Motor neuron (in vitro differentiated cells): ENCODE measurements at regions not wholly inside any gene's neighbourhood (a gene's known extent, or its start where the extent isn't known, plus 50 kb on each side); places are given as distances from the start of the nearest gene placed in this dataset.

Experiments
- ATAC-seq, 8 experiments: fragments of 200-7000 bp; cut with Tn5 transposase; replicated peaks in 6 of 8; 2 replicates each; pipeline ENCODE4 v1.8.0; 2021; ENCODE audit warnings: mild to moderate bottlenecking in 8 of 8, moderate library complexity in 8 of 8
- H3K27ac ChIP-seq, 2 donors: fragments of 250-450 bp; sonication (Bioruptor Pico); 2 replicates each; pipeline ENCODE4 v1.9.0; 2021; ENCODE audit warnings: antibody characterized with exemption in 2 of 2, mild to moderate bottlenecking in 2 of 2, moderate library complexity in 1 of 2
- H3K4me1 ChIP-seq, 2 donors: fragments of 250-450 bp; sonication (Bioruptor Pico); replicated peaks in 1 of 2; 2 replicates each; pipeline ENCODE4 v1.6.1; 2021; ENCODE audit warnings: antibody characterized with exemption in 2 of 2, mild to moderate bottlenecking in 2 of 2, moderate library complexity in 1 of 2
- H3K4me3 ChIP-seq, 5 donors: fragments of 250-450 bp; sonication (Bioruptor Pico); 2 replicates each; pipeline ENCODE4 v1.9.0; 2021; ENCODE audit warnings: antibody characterized with exemption in 5 of 5, mild to moderate bottlenecking in 5 of 5, moderate library complexity in 4 of 5
- WGBS, 10 experiments: fragments of 450-650 bp; shearing (Covaris generic); methylation state at CpG; one replicate each; pipeline ENCODE4 v1.0.0; 2022; 5-methylcytosine and 5-hydroxymethylcytosine counted together
- in situ Hi-C, 9 experiments: fragments of 400-800 bp; cut with MboI; loops; one replicate each; pipeline ENCODE4 v1.15.0; 2021; ENCODE audit warnings: low sequenced_read_pairs in 9 of 9, low pct_unique_long_range_greater_than_20kb in 2 of 9; ENCODE audit not compliant: unreplicated experiment in 9 of 9

DNA sequence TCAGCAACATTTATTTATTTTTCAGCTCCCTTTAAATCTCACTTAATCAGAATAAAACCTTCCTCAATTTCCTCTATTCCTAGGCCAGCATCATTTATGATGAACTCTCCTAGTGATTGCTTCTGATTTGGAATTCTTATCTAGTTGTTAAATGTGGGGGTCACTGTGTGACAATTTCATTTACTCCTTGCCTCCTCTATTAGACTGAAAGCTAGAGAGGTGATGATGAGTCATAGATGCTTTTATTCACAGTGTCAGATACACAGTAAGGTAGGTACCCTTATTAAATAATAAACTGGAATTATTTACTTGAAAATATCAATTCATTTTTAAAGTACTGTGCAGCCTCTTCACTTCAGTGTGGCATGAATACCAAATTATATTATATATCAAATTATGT is 960.6 kb downstream of the MAT2B start:
- in situ Hi-C loops = no loop called here
- Histone ChIP-seq H3K4me1 (peaks cover 4 to 10% of the 10 kb centered on the region in 2 donors), H3K4me3 (no peak overlapping the region), H3K27ac (no peak overlapping the region)
- ATAC-seq = peak in 5 of 8 experiments; percentile 45 to 81 (median 70)

GRCh38 chr5:164470312-164470711 is 964.9 kb downstream of the MAT2B start:
- H3K4me1 ChIP-seq = peaks cover 4 to 10% of the 10 kb centered on the region in 2 donors
- 0 to 86% (median 50%) methylated on average over 1 of the region's 1 CpG; no CpG with 5 or more reads in 3 of the 10 experiments for WGBS, 10 experiments
- no peak overlapping the region for H3K27ac ChIP-seq
- no peak overlapping the region for H3K4me3 ChIP-seq
- in situ Hi-C loops = no loop called here
- peak in 5 of 8 experiments; percentile 16 to 65 (median 53) for ATAC-seq

DNA sequence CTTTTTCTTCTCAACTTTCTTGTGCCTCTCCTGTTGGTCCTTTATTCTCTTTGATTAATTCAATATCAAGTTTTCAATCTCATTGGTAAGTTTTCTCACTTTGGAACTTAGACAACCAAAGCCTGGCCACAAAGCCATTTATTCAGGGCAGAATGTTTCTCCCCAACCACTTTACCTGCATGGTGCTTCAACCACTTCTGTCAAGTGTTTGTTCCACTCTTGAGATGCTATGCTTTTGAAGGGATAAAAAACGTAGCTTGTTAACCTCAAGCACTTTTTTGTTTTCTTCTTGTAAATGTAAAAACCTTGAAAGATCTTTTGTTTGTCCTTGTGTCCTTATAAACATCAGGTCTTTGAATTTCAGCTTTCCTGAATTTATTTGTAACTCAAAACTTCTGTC is 966.7 kb downstream of the MAT2B start:
- Histone ChIP-seq H3K27ac (no peak overlapping the region), H3K4me3 (no peak overlapping the region), H3K4me1 (peaks cover 4 to 10% of the 10 kb centered on the region in 2 donors)
- in situ Hi-C loops = no loop called here
- no peak for ATAC-seq
- WGBS, 10 experiments = 0 to 88% (median 37%) methylated on average over 1 of the region's 1 CpG; no CpG with 5 or more reads in 2 of the 10 experiments

GRCh38 chr5:164475339-164475977 is 970.0 kb downstream of the MAT2B start:
- Histone ChIP-seq H3K4me3 (no peak overlapping the region), H3K27ac (no peak overlapping the region), H3K4me1 (peaks cover 0 to 5% of the 10 kb centered on the region in 2 donors)
- in situ Hi-C loops = loop anchor here in 2 of 9 experiments (25.0 kb wide), 2 partner anchors 438 to 463 kb away; no protein-coding TSS in a partner anchor
- 3 to 100% (median 83%) methylated on average over 2 to 3 of the region's 3 CpGs for WGBS, 10 experiments
- peak in 1 of 8 experiments; percentile 26 for ATAC-seq

DNA sequence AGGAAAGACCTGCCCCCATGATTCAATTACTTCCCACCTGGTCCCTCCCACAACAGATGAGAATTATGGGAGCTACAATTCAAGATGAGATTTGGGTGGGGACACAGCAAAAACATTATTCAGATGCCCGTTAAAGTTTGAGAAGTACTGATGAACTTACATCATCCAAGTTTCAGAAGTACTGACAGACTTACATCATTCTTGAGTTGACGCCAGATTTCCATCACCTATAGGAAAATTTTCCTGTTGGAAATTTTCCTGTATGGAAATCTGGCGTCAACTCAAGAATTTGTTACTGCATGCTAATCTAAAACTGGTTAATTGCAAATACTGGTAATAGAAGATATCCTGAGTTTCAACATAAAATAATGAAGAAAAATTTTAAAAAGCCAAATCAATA is 975.9 kb downstream of the MAT2B start:
- in situ Hi-C loops = loop anchor here in 2 of 9 experiments (25.0 kb wide), 2 partner anchors 444 to 469 kb away; no protein-coding TSS in a partner anchor
- no peak for ATAC-seq
- no peak overlapping the region for H3K27ac ChIP-seq
- no peaks in the 10 kb centered on the region for H3K4me1 ChIP-seq
- WGBS, 10 experiments = 24 to 100% (median 90%) methylated on average over 2 to 3 of the region's 3 CpGs; no CpG with 5 or more reads in 1 of the 10 experiments
- no peak overlapping the region for H3K4me3 ChIP-seq

DNA sequence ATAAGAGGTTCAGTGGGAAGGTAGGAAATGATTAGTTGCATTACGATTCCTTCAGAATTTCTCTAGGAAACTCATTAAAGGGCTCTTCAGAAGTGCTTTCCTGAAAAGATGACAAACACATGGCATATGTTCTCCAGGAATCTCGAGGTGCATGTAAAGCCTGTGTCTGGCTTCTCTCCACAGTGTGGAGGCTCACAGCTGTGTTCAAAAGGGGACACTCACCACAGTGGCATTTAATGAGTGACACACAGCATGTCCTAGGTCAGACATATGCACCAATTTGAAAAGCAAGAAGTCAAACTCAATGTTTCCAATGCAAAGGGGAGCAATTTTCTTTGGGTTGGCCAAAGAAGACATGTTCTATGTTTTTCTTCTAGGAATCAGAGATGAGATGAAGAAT is 976.9 kb downstream of the MAT2B start:
- no peak overlapping the region for H3K27ac ChIP-seq
- no peak overlapping the region for H3K4me3 ChIP-seq
- in situ Hi-C loops = loop anchor here in 2 of 9 experiments (25.0 kb wide), 2 partner anchors 445 to 470 kb away; no protein-coding TSS in a partner anchor
- no peaks in the 10 kb centered on the region for H3K4me1 ChIP-seq
- 0 to 100% (median 78%) methylated on average over 1 to 2 of the region's 2 CpGs; no CpG with 5 or more reads in 2 of the 10 experiments for WGBS, 10 experiments
- no peak for ATAC-seq

GRCh38 chr5:164484948-164485347 is 979.5 kb downstream of the MAT2B start:
- in situ Hi-C loops = loop anchor here in 2 of 9 experiments (25.0 kb wide), 2 partner anchors 448 to 473 kb away; no protein-coding TSS in a partner anchor
- 31 to 100% (median 61%) methylated on average over 1 of the region's 1 CpG; no CpG with 5 or more reads in 6 of the 10 experiments for WGBS, 10 experiments
- ATAC-seq = no peak

GRCh38 chr5:164487939-164488338 is 982.5 kb downstream of the MAT2B start:
- Histone ChIP-seq H3K4me1 (no peaks in the 10 kb centered on the region), H3K4me3 (no peak overlapping the region), H3K27ac (no peak overlapping the region)
- in situ Hi-C loops = loop anchor here in 2 of 9 experiments (25.0 kb wide), 2 partner anchors 451 to 476 kb away; no protein-coding TSS in a partner anchor
- WGBS, 10 experiments = 7 to 100% (median 86%) methylated on average over 2 of the region's 2 CpGs; no CpG with 5 or more reads in 1 of the 10 experiments
- no peak for ATAC-seq

More at GRCh38 chr5:164484948-164485347, 979.5 kb downstream of the MAT2B start:
- Histone ChIP-seq H3K27ac (no peak overlapping the region), H3K4me3 (no peak overlapping the region), H3K4me1 (no peaks in the 10 kb centered on the region)

DNA sequence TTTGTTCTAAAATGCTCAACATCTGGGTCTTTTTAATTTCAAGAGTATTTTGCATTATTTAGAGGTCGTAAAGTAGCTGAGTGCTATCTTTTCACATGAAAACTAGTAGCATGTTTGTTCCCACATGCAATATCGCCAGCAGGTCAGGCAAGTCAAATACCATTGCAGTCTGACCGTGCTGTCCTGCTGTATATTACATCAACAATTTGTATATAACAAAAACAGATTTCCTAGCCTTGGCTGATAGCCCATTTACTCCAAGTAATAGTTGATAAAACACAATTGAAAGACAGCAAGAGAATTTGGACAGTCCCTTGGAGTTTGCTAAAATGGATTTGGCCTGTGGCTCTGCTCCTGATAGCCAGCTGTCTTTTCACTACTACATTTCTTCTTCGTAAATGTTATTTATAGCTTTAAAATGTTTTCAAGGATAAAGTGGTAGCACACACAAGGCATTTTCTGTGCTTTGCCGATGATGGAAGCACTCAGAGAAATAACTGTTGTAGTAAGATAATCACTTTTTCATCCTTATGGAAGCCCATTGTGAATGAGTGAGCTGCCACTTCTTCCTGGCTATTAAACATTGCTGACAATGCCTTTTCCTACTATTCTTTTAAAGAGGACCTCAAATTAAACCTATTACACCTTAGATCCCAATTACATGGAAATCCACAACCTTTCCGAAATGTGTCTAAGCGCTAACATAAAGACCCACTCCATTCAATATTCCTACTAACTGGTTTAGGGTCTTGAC is 992.1 kb downstream of the MAT2B start:
- in situ Hi-C loops = loop anchor here in 2 of 9 experiments (25.0 kb wide), 2 partner anchors 460 to 485 kb away; no protein-coding TSS in a partner anchor
- H3K4me3 ChIP-seq = no peak overlapping the region
- H3K27ac ChIP-seq = no peak overlapping the region
- no peak for ATAC-seq
- 28 to 91% (median 80%) methylated on average over 1 to 7 of the region's 7 CpGs; no CpG with 5 or more reads in 1 of the 10 experiments for WGBS, 10 experiments
- H3K4me1 ChIP-seq = peaks cover 0 to 13% of the 10 kb centered on the region in 2 donors

- Histone ChIP-seq H3K4me3 (no peak overlapping the region), H3K4me1 (peaks cover 0 to 13% of the 10 kb centered on the region in 2 donors), H3K27ac (no peak overlapping the region)
- in situ Hi-C loops = loop anchor here in 2 of 9 experiments (25.0 kb wide), 2 partner anchors 461 to 486 kb away; no protein-coding TSS in a partner anchor
- peak in 2 of 8 experiments; percentile 17 to 49 for ATAC-seq
Measured at GRCh38 chr5:164498438-164498837, 993.0 kb downstream of the MAT2B start.

DNA sequence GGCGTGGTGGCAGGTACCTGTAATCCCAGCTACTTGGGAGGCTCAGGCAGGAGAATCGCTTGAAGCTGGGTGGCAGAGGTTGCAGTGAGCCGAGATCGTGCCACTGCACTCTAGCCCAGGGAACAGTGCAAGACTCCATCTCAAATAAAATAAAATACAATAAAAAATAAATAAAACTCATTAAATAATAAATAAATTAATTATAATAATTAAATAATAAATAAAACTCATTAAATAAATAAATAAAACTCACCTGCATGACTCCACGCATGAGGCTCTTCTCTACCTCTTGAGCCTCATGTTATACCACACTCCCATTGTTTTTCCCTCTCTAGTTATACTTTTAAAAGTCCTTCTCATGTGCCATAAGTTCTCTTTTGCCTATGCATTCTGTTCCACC is 995.4 kb downstream of the MAT2B start:
- in situ Hi-C loops = loop anchor here in 7 of 9 experiments (25.0 kb wide), 5 partner anchors 464 to 939 kb away; no protein-coding TSS in a partner anchor
- H3K4me3 ChIP-seq = no peak overlapping the region

GRCh38 chr5:164501344-164501743 is 995.9 kb downstream of the MAT2B start:
- 25 to 100% (median 86%) methylated on average over 3 of the region's 3 CpGs for WGBS, 10 experiments
- in situ Hi-C loops = loop anchor here in 7 of 9 experiments (25.0 kb wide), 5 partner anchors 464 to 939 kb away; no protein-coding TSS in a partner anchor
- no peak for ATAC-seq
- Histone ChIP-seq H3K4me1 (peaks cover 0 to 13% of the 10 kb centered on the region in 2 donors), H3K27ac (no peak overlapping the region), H3K4me3 (no peak overlapping the region)

More for the DNA sequence above, 995.4 kb downstream of the MAT2B start:
- H3K27ac ChIP-seq = no peak overlapping the region
- H3K4me1 ChIP-seq = peaks cover 0 to 13% of the 10 kb centered on the region in 2 donors
- 45 to 100% (median 87%) methylated on average over 1 to 5 of the region's 5 CpGs; no CpG with 5 or more reads in 1 of the 10 experiments for WGBS, 10 experiments
- no peak for ATAC-seq
